ENCODE measurements at regions not wholly inside any gene's neighbourhood (a gene's known extent, or its start where the extent isn't known, plus 50 kb on each side); places are given as distances from the start of the nearest gene placed in this dataset.

- TF ChIP-seq CTCF (IDR thresholded peaks at IDR 0.05; ENCODE audit: insufficient read depth in 1 of 2, low read depth in 1 of 2, low read length in 1 of 2, severe bottlenecking in 1 of 2, unreplicated experiment in 1 of 2): no peak
- Mint-ChIP-seq H3K36me3 (ENCODE audit: insufficient read depth, unreplicated experiment) (no peaks in the 10 kb centered on the region), H3K9me3 (ENCODE audit: unreplicated experiment) (no peaks in the 10 kb centered on the region), H3K27ac (ENCODE audit: unreplicated experiment) (no peak overlapping the region), H3K4me1 (ENCODE audit: low read depth, unreplicated experiment) (no peaks in the 10 kb centered on the region), H3K27me3 (ENCODE audit: insufficient read depth, unreplicated experiment) (no peaks in the 10 kb centered on the region), H3K4me3 (ENCODE audit: unreplicated experiment) (no peak overlapping the region)
- H3K27me3 ChIP-seq (replicated peaks; ENCODE audit: control insufficient read depth, insufficient read depth, low read length): no peaks in the 10 kb centered on the region
- intact Hi-C loops (cut with micrococcal nuclease; ENCODE audit: unreplicated experiment): no loop called here
- no peaks in the 10 kb centered on the region for H3K9me3 ChIP-seq
- no peak overlapping the region for H3K4me3 ChIP-seq (ENCODE audit: low read depth, low read length)
- no peak for DNase-seq
- no peaks in the 10 kb centered on the region for H3K4me1 ChIP-seq
- ChIA-PET POLR2A (no interaction called here), CTCF (no interaction called here)
- H3K36me3 ChIP-seq (ENCODE audit: control insufficient read depth, insufficient read depth, low read length): no peaks in the 10 kb centered on the region
- no TSS peak for BruUV-seq (replicated peaks)
These were observed 393.5 kb upstream of the PITX2 start for GRCh38 chr4:111016416-111016815.

GRCh38 chr4:111018216-111018615, 395.3 kb upstream of the PITX2 start:
- Histone ChIP-seq H3K9me3 (no peaks in the 10 kb centered on the region), H3K27me3 (replicated peaks; ENCODE audit: control insufficient read depth, insufficient read depth, low read length) (no peaks in the 10 kb centered on the region), H3K4me3 (ENCODE audit: low read depth, low read length) (no peak overlapping the region), H3K36me3 (ENCODE audit: control insufficient read depth, insufficient read depth, low read length) (no peaks in the 10 kb centered on the region), H3K4me1 (no peaks in the 10 kb centered on the region)
- BruUV-seq (replicated peaks): no TSS peak
- Mint-ChIP-seq H3K9me3 (ENCODE audit: unreplicated experiment) (no peaks in the 10 kb centered on the region), H3K27ac (ENCODE audit: unreplicated experiment) (no peak overlapping the region), H3K36me3 (ENCODE audit: insufficient read depth, unreplicated experiment) (no peaks in the 10 kb centered on the region), H3K4me3 (ENCODE audit: unreplicated experiment) (no peak overlapping the region), H3K4me1 (ENCODE audit: low read depth, unreplicated experiment) (no peaks in the 10 kb centered on the region), H3K27me3 (ENCODE audit: insufficient read depth, unreplicated experiment) (no peaks in the 10 kb centered on the region)
- no peak for DNase-seq
- ChIA-PET POLR2A (no interaction called here), CTCF (no interaction called here)
- no peak for TF ChIP-seq CTCF (IDR thresholded peaks at IDR 0.05; ENCODE audit: insufficient read depth in 1 of 2, low read depth in 1 of 2, low read length in 1 of 2, severe bottlenecking in 1 of 2, unreplicated experiment in 1 of 2)
- intact Hi-C loops (cut with micrococcal nuclease; ENCODE audit: unreplicated experiment): no loop called here

GRCh38 chr4:111020476-111020875, 397.6 kb upstream of the PITX2 start:
- Mint-ChIP-seq H3K36me3 (ENCODE audit: insufficient read depth, unreplicated experiment) (no peaks in the 10 kb centered on the region), H3K27me3 (ENCODE audit: insufficient read depth, unreplicated experiment) (no peaks in the 10 kb centered on the region), H3K27ac (ENCODE audit: unreplicated experiment) (no peak overlapping the region), H3K4me3 (ENCODE audit: unreplicated experiment) (no peak overlapping the region), H3K9me3 (ENCODE audit: unreplicated experiment) (no peaks in the 10 kb centered on the region), H3K4me1 (ENCODE audit: low read depth, unreplicated experiment) (no peaks in the 10 kb centered on the region)
- no peak overlapping the region for H3K4me3 ChIP-seq (ENCODE audit: low read depth, low read length)
- H3K36me3 ChIP-seq (ENCODE audit: control insufficient read depth, insufficient read depth, low read length): no peaks in the 10 kb centered on the region
- no TSS peak for BruUV-seq (replicated peaks)
- no peaks in the 10 kb centered on the region for H3K9me3 ChIP-seq
- TF ChIP-seq CTCF (IDR thresholded peaks at IDR 0.05; ENCODE audit: insufficient read depth in 1 of 2, low read depth in 1 of 2, low read length in 1 of 2, severe bottlenecking in 1 of 2, unreplicated experiment in 1 of 2): no peak
- no peaks in the 10 kb centered on the region for H3K27me3 ChIP-seq (replicated peaks; ENCODE audit: control insufficient read depth, insufficient read depth, low read length)
- ChIA-PET POLR2A (no interaction called here), CTCF (no interaction called here)
- intact Hi-C loops (cut with micrococcal nuclease; ENCODE audit: unreplicated experiment): no loop called here
- no peaks in the 10 kb centered on the region for H3K4me1 ChIP-seq
- DNase-seq: no peak
